GM18907 (cell line): ENCODE measurements at regions not wholly inside any gene's neighbourhood (a gene's known extent, or its start where the extent isn't known, plus 50 kb on each side); places are given as distances from the start of the nearest gene placed in this dataset.

Experiments used
- ATAC-seq: cut with Tn5 transposase; IDR thresholded peaks from one replicate; pipeline ENCODE4 v1.9.1; 2021; ENCODE audit warnings: mild to moderate bottlenecking, moderate library complexity; ENCODE audit not compliant: unreplicated experiment

DNA sequence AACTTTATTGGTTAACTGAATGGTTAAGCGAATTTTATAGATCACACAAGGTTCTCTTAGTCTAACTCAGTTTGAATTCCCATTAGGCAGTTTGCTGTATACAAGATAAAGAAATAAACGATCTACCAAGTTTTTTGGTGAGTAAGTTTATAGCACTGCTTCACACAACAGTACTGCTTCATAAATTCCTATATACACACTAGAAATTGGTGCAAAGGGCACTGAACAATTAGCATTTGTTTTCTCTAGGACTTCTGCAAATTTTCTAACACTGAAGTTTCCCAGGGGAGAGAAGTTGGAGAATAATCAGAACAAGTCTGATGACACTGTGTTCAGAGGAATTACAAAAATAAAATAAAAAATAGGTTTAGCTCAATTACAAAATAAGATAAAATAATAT lies 1138.8 kb upstream of the PCDH9 start:
- no peak for ATAC-seq

DNA sequence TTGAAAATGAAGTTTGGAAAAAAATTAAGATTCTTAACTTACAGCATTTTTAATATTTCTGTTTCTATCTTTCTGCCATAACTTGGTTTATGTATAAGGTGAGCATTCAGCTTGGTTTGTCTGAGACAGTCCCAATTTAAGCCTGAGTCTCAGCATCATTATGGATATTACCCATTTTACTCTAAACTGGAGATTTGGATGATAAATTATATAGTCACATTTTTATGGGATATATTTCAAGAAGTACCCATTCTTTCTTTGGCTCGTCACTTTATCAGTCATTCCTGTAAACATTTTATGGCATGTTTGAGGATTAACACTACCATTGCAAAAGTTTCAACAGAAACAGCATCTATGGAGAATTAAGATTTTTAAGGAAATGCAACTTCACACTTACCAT lies 1129.0 kb upstream of the PCDH9 start:
- no peak for ATAC-seq

DNA sequence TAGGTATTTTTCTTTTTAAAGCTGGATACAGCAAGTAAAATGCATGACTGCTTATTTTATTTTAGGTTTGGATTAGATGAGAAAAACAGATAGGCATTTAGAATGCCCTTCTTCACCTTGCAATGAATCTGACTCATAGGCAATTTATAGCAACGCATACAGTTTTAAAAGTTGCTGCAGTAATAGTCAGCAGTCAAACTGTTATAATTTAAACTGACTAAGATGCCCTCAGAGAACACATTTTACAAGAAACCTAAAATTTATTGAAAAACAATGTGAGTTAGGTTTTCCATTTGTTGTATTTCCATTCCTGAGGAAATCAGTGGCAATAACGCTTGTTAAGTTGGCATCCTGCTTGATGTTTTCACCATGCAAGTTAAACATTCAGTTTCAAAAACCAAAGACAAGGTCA lies 1128.2 kb upstream of the PCDH9 start:
- no peak for ATAC-seq

DNA sequence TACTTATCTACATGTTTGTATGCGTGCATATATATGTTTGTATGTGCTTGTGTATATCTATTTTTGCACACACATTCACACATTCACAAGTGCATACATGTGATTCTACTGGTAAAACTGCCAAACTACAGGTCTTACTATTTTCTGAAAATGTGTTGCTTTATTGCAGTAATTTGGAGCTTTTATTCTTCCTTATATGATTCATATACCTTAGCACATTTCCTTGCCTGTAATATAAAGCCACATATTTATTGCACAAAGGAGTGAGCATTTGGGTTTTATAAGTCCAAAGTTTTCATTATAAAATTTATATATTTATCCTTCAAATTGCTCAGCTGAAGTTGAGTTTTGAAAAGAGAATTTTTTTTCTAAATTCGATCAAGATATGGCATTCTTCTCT lies 1120.4 kb upstream of the PCDH9 start:
- ATAC-seq = no peak

DNA sequence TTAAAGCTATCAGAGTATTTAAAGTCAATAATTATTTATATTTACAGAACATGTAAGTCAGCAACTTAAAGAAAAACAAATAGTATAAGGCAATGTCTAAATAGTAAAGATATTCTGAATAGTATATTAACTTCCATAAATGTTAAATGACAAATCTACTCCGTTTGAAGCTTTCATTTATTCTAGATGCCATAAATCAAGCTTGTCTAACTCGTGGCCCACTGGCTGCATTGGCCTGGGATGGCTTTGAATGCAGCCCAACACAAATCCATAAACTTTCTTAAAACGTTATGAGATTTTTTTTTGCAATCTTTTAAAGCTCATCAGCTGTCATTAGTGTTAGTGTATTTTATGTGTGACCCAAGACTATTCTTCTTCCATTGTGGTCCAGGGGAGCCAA lies 1117.1 kb upstream of the PCDH9 start:
- ATAC-seq = no peak

DNA sequence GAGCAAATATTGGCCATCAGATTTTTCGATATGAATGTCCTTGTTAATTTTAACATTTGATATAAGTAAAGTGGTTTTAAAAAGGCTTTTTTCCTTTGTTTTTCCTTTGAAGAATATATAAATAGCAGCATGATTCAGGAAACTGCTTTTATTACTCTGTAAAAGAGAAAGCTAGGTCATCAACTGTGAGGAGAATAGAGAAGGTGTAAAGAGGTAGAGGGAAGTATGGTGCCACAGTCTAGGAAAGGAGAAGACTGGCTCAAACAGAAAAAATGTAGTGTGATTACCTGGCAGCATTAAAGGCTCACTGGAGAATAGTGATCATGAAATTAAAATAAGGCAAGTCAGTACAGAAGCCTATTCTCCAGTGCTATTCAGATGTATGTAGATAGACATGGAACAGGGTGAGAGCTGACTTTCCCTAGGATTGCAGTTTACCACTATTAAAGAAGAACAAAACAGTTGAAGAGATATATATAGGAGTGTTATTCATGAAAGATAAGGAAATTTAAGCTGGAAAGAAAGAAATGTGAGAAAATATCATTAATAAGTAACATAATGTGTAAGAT lies 1115.9 kb upstream of the PCDH9 start:
- ATAC-seq = no peak

DNA sequence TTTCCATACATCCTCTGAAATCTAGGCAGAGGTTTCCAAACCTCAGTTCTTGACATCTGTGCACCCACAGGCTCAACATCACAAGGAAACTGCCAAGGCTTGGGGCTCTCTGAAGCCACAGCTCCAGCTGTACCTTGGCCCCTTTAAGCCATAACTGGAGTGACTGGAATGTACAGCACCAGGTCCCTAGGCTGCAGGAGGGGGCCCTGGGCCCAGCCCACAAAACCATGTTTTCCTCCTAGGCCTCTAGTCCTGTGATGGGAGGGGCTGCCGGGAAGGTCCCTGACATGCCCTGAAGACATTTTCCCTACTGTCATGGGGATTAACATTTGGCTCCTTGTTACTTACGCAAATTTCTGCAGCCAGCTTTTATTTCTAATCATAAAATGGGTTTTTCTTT lies 1093.0 kb upstream of the PCDH9 start:
- ATAC-seq = no peak

DNA sequence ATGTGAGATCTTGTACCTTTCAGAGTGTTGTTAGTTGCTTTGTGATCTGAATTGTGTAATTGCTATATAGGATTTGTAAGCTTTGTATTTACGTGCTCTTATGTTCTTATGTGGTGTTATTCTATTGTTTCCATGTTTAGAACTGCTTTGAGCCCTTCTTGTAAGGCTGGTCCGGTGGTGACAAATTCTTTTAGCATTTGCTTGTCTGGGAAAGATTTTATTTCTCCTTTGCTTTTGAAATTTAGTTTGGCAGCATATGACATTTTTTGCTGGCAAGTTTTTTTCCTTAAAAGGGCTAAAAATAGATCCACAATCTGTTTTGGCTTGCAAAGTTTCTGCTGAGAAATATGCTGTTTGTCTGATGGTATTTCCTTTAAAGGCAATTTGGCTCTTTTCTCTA lies 1089.2 kb upstream of the PCDH9 start:
- no peak for ATAC-seq

DNA sequence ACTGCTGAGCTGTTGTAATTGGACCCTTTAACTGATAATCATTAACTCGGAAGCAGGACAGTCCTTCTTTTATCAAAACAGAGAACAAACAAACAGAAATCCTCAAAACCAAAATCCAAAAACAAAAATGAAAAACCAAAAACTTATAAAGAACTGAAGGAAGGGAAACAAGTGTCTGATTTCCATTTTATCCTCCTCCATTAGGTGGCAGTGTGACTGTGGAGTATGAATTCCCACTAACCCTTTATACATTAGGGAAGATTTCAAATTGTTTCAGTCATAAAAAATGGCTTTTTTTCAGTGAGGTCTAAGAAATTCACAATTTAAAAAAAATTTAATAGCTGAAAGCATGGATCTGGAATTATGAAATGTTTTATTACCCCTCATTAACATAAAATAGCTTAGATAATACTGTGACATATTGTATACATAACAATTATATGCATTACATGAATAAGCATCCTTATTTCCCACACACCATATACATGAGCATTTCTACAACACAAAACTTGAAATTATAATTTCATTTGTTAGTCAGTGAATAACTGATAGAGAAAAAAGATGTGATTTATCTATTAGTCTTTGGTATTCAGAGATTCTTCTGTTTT lies 1074.3 kb upstream of the PCDH9 start:
- ATAC-seq = no peak

DNA sequence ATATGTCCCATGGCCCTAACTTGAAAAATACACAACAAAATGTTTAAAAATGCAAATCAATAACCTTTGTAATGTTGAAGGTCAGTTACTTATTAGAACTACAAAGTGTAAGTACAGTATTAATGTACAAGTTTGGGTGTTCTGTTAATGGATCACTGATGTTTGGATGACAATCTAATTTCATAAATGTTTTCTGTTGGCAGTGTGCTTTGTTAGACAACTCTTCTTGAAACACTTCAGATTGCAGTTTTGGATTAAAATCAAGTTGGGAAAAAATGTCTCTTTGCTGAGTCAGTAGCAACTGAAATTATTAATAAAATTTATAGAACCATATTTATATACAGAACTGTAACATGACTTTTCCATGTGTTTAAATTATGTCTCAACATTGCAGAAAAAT lies 1063.5 kb upstream of the PCDH9 start:
- ATAC-seq = no peak

DNA sequence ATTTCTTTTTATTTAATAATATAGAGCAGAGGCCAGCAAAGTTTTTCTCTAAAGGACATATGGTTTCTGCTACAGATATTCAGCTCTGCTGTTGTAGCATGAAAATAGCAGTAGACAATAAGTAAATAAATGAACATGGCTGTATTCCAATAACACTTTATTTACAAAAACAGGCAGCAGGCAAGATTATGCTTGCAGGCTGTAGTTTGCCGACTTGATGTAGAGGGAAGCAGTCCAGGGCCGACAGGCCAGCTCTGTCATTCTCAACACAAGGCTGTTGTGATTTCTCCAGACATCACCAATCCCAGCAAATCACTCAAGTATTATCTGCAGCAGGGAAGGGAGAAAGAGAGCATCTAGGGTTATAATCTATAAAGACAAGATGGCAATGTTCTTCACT lies 1062.5 kb upstream of the PCDH9 start:
- no peak for ATAC-seq

DNA sequence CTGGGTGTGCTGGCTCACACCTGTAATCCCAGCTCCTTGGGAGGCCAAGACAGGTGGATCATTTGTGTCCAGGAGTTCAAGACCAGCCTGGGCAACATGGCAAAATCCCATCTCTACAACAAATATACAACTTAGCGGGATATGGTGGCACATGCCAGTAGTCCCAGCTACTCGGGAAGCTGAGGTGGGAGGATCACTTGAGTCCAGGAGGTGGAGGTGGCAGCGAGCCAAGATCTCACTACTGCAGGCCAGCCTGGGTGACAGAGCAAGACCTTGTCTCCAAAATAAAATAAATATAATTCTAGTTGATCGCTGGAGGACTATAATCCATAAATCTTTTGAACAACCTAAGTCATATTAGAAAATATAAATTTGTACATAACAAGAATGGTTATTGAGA lies 1061.5 kb upstream of the PCDH9 start:
- no peak for ATAC-seq

DNA sequence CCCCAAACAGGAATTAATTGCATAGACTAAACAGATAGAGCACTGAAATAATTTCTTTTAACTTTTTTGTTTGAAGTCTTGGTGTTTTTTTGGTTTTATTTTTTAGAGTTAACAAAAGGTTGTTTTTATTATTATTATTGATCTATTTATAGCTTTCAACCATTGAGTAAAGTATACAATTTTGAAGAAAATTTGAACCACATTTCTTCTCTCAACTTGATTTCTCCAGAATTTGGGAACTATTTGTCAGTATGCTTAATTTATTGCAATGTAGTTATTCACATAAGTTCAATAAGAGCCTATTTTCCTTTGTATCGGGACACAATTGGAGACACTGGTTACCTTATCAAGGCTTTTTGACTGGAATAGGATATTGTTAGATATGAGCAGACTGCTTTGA lies 1045.6 kb upstream of the PCDH9 start:
- no peak for ATAC-seq

DNA sequence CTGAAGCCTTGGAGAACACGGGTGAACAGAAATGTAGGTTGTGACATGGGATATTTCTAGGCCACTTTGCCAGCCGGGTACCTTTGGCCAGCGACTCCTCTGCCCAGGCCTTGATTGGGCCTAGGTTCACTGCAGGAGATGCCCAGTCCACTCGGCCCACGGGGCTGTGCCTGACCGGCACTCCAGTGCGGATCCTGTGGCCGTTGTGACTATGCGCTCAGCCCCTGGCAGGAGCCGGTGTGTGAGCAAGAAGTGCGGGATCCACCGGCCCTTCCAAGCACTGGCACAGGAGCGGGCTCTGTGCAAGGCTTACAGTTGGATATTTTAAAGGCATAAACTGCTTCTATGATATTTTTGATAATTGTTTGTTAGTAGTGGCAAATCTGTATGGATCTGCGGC lies 1042.5 kb upstream of the PCDH9 start:
- no peak for ATAC-seq

DNA sequence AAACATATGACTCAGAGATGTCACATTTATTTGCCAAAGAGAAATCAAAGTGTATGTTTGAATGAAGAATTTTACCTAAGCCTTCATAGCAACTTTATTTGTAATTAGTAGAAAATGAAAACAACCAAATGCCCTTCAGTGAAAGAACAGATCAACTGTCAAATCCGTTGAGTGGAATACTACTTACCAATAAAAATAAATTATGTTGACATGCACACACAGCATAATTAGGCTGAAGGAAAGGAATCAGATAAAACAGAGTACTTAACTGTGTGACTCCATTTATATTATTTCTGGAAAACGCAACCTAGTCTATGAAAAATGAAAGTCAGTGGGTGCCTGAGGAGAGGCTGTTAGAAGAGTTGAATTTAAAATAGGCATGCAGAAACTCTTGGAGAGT lies 1034.6 kb upstream of the PCDH9 start:
- no peak for ATAC-seq

DNA sequence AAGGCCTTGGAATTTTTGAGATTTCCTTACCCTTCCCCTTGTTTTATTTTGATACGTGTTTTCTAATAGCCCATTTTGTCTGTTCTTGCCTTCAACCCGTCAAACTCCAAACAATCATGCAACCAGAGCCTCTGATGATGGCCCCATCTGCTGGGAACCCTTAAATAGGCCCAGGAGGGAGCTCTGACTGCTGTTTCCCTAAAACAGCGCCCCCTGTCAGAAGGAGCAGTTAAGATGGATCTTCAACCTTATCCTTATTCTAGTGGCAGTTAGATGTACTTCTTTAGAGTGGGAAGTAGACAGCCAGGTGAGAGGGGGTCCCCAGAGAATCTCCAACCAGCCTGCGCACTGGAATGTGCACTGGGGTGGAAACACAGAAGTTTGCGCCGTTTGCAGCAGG lies 1031.0 kb upstream of the PCDH9 start:
- no peak for ATAC-seq

DNA sequence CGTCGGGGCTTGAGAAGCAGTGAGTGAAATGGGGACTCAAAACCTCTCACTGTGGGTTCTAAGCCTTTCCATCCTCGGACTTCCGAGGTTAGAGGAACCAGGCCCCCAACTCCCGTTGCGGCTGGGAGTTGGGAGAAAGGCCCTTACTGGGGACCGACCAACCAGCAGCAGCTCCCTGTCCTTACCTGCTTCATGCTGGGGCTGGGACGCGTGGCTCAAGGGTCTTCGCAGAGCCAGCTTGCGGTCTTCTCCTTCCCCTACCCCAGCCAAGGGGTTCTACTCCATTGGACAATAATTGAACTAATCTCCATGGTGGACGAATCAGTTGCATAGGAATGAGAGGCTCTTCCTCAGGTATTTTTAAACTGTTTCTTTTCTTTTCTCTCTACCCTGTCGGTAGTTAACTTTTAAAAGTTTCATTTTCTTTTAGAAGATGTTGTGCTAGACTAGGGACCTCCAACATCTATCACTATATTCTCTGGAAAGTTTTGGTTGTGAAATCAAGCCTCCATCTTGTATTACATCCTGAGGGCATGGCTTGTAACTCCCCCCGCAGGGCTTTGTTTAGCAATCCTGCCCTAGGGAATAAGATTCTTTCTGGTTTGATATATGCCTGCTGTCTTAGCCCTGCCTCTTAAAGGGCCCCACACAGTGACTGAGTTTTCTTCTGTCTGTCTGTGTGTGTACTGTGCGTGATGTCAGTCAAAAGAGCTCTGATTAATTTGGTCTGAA lies 1027.1 kb upstream of the PCDH9 start:
- no peak for ATAC-seq

DNA sequence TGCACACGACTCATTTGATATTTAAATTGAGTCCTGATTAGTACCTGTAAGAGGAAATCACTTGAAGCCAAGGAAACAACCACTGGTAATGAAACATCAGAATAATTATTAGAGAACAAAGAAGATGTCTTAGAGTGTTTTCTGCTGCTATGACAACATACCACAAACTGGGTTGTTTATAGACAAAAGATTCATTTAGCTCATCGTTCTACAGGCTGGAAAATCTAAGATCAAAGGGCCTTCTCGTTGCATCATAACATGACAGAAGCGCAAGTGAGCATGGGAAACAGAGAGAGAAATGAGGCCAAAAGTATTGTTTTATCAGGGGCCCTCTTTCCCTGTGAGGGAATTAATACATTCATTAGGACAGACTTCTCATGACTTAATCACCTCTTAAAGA lies 1024.0 kb upstream of the PCDH9 start:
- no peak for ATAC-seq

DNA sequence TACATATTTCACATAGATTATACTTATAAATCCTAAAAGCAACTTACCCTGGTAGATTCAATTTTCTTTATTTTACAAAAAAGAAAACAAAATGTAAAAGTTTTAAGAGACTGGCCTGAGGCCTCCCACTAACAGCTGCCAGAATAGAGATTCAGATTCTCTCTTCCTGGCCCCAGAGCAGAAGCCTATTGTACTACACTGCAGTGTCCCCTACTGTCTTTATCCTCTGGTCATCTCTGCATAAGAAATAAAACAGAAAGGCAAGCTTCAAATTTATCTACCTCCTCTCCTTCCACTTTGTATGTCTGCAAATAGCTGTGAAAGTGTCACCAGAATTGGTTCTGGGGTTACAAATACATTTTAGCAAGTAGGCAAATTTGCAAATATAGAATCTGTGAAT lies 1004.1 kb upstream of the PCDH9 start:
- ATAC-seq = no peak

DNA sequence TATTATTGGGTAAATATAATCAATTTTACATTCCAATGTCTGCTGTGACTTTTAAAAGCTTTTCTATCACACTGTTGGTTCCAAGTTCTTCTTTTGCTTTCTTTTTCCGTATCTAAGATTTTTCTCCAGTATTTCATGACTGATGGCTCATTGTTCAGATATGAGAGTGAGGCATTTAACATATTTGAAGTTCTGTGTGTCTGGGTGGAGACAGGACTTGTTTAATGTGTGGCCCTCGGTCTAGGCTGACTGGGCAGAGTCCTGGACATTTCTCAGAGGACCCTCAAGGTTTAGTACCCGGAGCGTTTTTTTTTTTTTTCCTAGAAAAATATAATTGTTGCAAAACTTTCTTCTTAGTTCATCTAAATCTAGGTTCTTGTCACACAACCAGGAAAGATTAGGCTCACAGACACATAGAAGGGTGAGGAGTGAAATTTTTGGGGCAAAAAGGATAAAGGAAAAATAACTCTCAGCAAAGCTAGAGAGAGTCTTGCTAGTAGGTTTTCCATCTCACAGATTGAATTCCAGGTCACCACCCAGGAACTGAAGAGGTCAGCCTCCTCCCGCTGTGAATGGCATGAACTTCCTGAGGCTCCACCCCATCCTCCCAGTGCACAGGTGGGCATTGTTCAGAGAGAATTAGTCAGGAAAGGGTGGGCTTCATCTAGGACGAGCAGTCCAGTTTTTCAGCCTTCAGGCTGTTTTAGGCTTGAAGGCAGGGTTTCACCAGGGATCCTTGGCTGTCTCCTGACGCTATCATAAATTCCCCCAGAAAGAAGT lies 1002.4 kb upstream of the PCDH9 start:
- no peak for ATAC-seq

DNA sequence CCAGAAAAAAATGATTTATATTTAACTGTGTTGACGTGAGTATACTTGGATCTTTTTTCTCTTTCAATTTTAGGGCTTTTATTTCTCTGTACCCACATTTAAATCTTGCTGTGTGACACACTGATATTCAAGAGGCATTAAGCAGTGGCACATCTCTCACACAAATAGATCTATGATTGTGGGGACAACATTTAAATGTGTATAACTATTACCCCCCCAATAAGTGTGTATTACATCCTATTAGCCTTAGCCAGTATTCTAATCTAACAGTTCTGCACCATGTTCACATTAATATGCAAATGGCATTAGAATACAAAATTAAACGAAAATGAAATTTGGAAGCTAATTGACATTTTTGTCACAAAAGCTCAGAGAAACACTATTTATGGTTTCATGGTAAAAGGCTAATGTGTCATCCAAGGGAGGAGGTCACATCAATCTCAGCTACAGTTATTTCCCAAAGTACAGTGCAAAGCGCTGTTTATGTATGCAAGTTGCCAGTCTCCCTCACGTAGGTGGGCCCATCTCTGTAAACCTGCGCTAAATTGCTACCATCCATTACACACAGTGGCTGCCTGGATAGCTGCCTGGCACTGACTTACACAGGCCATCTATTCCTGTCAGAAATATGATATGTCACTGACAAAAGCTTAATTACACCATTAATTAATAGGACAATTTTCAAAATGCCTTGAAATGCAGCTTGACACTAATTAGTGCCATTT lies 984.7 kb upstream of the PCDH9 start:
- ATAC-seq = no peak
